ENCODE measurements at regions not wholly inside any gene's neighbourhood (a gene's known extent, or its start where the extent isn't known, plus 50 kb on each side); places are given as distances from the start of the nearest gene placed in this dataset.

- Mint-ChIP-seq H3K36me3 (ENCODE audit: low read depth) (no peaks in the 10 kb centered on the region), H3K9me3 (no peaks in the 10 kb centered on the region), H3K4me1 (ENCODE audit: low read depth) (no peaks in the 10 kb centered on the region), H3K4me3 (no peak overlapping the region), H3K27me3 (no peaks in the 10 kb centered on the region), H3K27ac (no peak overlapping the region)
- H3K27me3 ChIP-seq (ENCODE audit: control insufficient read depth in 1 of 2, insufficient read depth in 2 of 2, low read length in 2 of 2), result no peaks in the 10 kb centered on the region
- intact Hi-C loops (cut with DNase I, micrococcal nuclease), result no loop called here
- CTCF ChIA-PET, result no interaction called here
- H3K27ac ChIP-seq (ENCODE audit: low read depth in 1 of 2, low read length in 2 of 2), result no peak overlapping the region
- no peaks in the 10 kb centered on the region for H3K4me1 ChIP-seq (ENCODE audit: insufficient read depth, low read length)
- no peak overlapping the region for H3K4me3 ChIP-seq (ENCODE audit: low read length)
- DNase-seq, result no peak
- H3K9me3 ChIP-seq (ENCODE audit: control insufficient read depth in 1 of 2, insufficient read depth in 1 of 2, low read length in 2 of 2), result no peaks in the 10 kb centered on the region
- H3K36me3 ChIP-seq (ENCODE audit: insufficient read depth, low read length), result no peaks in the 10 kb centered on the region
- no peak for TF ChIP-seq CTCF (IDR thresholded peaks at IDR 0.05)
- POLR2A ChIA-PET, result no interaction called here
- ATAC-seq (ENCODE audit: poor library complexity), result no peak
Observed at GRCh38 chr2:58620093-58620492, 379.0 kb upstream of the FANCL start.

- Mint-ChIP-seq H3K4me1 (ENCODE audit: low read depth) (peaks cover 11% of the 10 kb centered on the region), H3K27me3 (no peaks in the 10 kb centered on the region), H3K36me3 (ENCODE audit: low read depth) (no peaks in the 10 kb centered on the region), H3K27ac (no peak overlapping the region), H3K9me3 (no peaks in the 10 kb centered on the region), H3K4me3 (no peak overlapping the region)
- H3K4me1 ChIP-seq (ENCODE audit: insufficient read depth, low read length), result no peaks in the 10 kb centered on the region
- DNase-seq (no peak), ATAC-seq (ENCODE audit: poor library complexity) (no peak)
- CTCF ChIA-PET, result no interaction called here
- H3K9me3 ChIP-seq (ENCODE audit: control insufficient read depth in 1 of 2, insufficient read depth in 1 of 2, low read length in 2 of 2), result no peaks in the 10 kb centered on the region
- intact Hi-C loops (cut with DNase I, micrococcal nuclease), result no loop called here
- TF ChIP-seq CTCF (IDR thresholded peaks at IDR 0.05), result no peak
- POLR2A ChIA-PET, result no interaction called here
- no peaks in the 10 kb centered on the region for H3K27me3 ChIP-seq (ENCODE audit: control insufficient read depth in 1 of 2, insufficient read depth in 2 of 2, low read length in 2 of 2)
- no peaks in the 10 kb centered on the region for H3K36me3 ChIP-seq (ENCODE audit: insufficient read depth, low read length)
- H3K27ac ChIP-seq (ENCODE audit: low read depth in 1 of 2, low read length in 2 of 2), result no peak overlapping the region
- no peak overlapping the region for H3K4me3 ChIP-seq (ENCODE audit: low read length)
Observed at GRCh38 chr2:58616961-58617360, 375.8 kb upstream of the FANCL start.

- no peak overlapping the region for H3K4me3 Mint-ChIP-seq
- Histone ChIP-seq H3K27ac (ENCODE audit: low read depth in 1 of 2, low read length in 2 of 2) (no peak overlapping the region), H3K36me3 (ENCODE audit: insufficient read depth, low read length) (no peaks in the 10 kb centered on the region), H3K4me1 (ENCODE audit: insufficient read depth, low read length) (no peaks in the 10 kb centered on the region), H3K9me3 (ENCODE audit: control insufficient read depth in 1 of 2, insufficient read depth in 1 of 2, low read length in 2 of 2) (no peaks in the 10 kb centered on the region), H3K27me3 (ENCODE audit: control insufficient read depth in 1 of 2, insufficient read depth in 2 of 2, low read length in 2 of 2) (no peaks in the 10 kb centered on the region), H3K4me3 (ENCODE audit: low read length) (no peak overlapping the region)
- ChIA-PET POLR2A (no interaction called here), CTCF (no interaction called here)
- no peak for ATAC-seq (ENCODE audit: poor library complexity)
- no peak for TF ChIP-seq CTCF (IDR thresholded peaks at IDR 0.05)
- DNase-seq, result no peak
- no peaks in the 10 kb centered on the region for H3K9me3 Mint-ChIP-seq
- intact Hi-C loops (cut with DNase I, micrococcal nuclease), result no loop called here
- no peaks in the 10 kb centered on the region for H3K36me3 Mint-ChIP-seq (ENCODE audit: low read depth)
- H3K27ac Mint-ChIP-seq, result no peak overlapping the region
- peaks cover 11% of the 10 kb centered on the region for H3K4me1 Mint-ChIP-seq (ENCODE audit: low read depth)
- no peaks in the 10 kb centered on the region for H3K27me3 Mint-ChIP-seq
Observed at GRCh38 chr2:58614219-58614618, 373.1 kb upstream of the FANCL start.

Measured in CD4-positive, alpha-beta T cell (primary cell).